Immature natural killer cell (primary cell): ENCODE measurements at regions not wholly inside any gene's neighbourhood (a gene's known extent, or its start where the extent isn't known, plus 50 kb on each side); places are given as distances from the start of the nearest gene placed in this dataset.
"Not testable (repeated sequence)": the region's sequence is repeated elsewhere in the genome, so short reads cannot be mapped to it uniquely, and the experiment has no call there.

ENCODE experiments used
- DNase-seq, 3 donors: peaks; one replicate each; pipeline ENCODE4 v3.0.0; 2022; ENCODE audit warnings: mixed read lengths in 1 of 3
- H3K27ac Mint-ChIP-seq, 6 donors: one replicate each; pipeline ENCODE4 v1.8.0; 2020; ENCODE audit warnings: mixed read lengths in 6 of 6, mild to moderate bottlenecking in 5 of 6, inconsistent platforms in 4 of 6, moderate library complexity in 3 of 6
- H3K27me3 Mint-ChIP-seq, 3 donors: one replicate each; pipeline ENCODE4 v1.8.0; 2020 to 2021; ENCODE audit warnings: low read depth in 3 of 3, mild to moderate bottlenecking in 3 of 3, mixed read lengths in 3 of 3, moderate library complexity in 3 of 3, inconsistent platforms in 1 of 3
- H3K36me3 Mint-ChIP-seq, 3 donors: one replicate each; pipeline ENCODE4 v1.8.0; 2020; ENCODE audit warnings: mixed read lengths in 3 of 3, inconsistent platforms in 2 of 3, mild to moderate bottlenecking in 2 of 3
- H3K4me1 Mint-ChIP-seq, 2 donors: one replicate each; pipeline ENCODE4 v1.8.0; 2020; ENCODE audit warnings: inconsistent platforms in 2 of 2, mild to moderate bottlenecking in 2 of 2, mixed read lengths in 2 of 2, moderate library complexity in 1 of 2
- H3K4me3 Mint-ChIP-seq, 5 donors: one replicate each; pipeline ENCODE4 v1.8.0; 2020; ENCODE audit warnings: mild to moderate bottlenecking in 5 of 5, mixed read lengths in 5 of 5, inconsistent platforms in 3 of 5, moderate library complexity in 3 of 5
- H3K9me3 Mint-ChIP-seq, 6 donors: one replicate each; pipeline ENCODE4 v1.8.0; 2020; ENCODE audit warnings: mild to moderate bottlenecking in 6 of 6, mixed read lengths in 6 of 6, inconsistent platforms in 4 of 6, moderate library complexity in 3 of 6

DNA sequence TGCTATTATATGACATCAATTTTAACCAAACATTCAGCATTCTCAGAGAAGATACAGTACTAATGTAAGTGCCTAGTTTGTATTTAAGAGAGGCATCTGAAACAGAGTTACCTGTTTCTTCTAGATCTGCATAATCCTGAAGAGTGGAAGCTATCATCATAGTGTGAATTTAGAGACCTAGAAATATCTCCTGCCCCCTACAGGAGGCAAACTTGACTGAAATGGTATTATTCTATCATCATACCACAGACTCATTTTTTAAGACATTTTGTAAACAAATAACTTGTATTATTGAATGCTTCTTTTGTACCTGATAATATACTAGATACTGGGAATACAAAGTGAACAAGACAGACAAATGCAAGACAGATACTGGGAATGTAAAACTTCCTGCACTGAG lies 216.8 kb upstream of the RPS23 start:
- no peak overlapping the region for H3K4me3 Mint-ChIP-seq
- H3K27ac Mint-ChIP-seq, result no peak overlapping the region
- H3K27me3 Mint-ChIP-seq, result no peaks in the 10 kb centered on the region
- H3K4me1 Mint-ChIP-seq, result peaks cover 10 to 22% of the 10 kb centered on the region in 2 donors
- H3K36me3 Mint-ChIP-seq, result no peaks in the 10 kb centered on the region
- H3K9me3 Mint-ChIP-seq, result peaks cover 0 to 3% (median 0%) of the 10 kb centered on the region in 6 donors
- no peak for DNase-seq

DNA sequence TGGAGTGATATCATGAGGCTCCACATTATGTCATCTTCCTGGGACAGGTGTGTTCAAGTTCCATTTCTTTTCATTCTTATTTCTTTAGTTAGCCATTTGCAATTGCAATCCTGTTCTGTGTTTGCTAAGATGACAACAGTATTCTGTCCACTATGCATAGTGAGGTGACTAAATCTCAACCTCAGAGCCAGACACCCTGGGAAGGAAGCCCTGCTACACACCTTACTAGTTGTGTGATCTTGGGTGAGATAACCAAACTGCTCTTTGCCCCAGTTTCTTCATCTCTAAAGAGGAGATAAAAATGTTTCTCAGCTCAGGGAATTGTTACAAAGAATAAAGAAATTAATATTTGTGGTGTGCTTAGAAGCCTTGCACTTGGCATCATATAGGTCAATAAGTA lies 215.1 kb upstream of the RPS23 start:
- H3K4me1 Mint-ChIP-seq, result peaks cover 10 to 22% of the 10 kb centered on the region in 2 donors
- no peaks in the 10 kb centered on the region for H3K36me3 Mint-ChIP-seq
- no peak overlapping the region for H3K4me3 Mint-ChIP-seq
- DNase-seq, result no peak
- no peaks in the 10 kb centered on the region for H3K27me3 Mint-ChIP-seq
- H3K9me3 Mint-ChIP-seq, result peaks cover 0 to 3% (median 0%) of the 10 kb centered on the region in 6 donors
- peak overlapping the region in 1 of 6 donors; percentile 4 for H3K27ac Mint-ChIP-seq

DNA sequence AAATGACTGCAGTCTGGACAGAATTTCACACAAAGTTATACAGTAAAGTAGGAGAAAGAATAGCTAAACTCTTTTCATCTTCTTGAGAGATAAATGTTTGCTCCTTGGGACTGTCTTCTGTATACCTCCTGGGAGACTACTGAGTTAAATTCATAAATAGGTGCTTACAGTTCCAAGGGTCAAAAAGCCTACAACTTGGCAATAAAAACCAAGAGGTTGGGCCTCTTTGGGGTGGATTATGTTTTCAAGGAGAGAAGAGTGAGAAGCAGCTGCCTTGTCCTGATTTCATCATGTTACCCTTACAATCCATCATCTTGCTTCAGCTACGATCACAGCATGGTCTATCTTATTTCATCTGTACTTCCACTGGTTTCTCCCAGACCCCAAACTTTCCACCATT lies 213.2 kb upstream of the RPS23 start:
- Mint-ChIP-seq H3K27ac (no peak overlapping the region), H3K36me3 (no peaks in the 10 kb centered on the region), H3K4me3 (no peak overlapping the region), H3K27me3 (no peaks in the 10 kb centered on the region), H3K9me3 (peaks cover 0 to 1% (median 0%) of the 10 kb centered on the region in 6 donors), H3K4me1 (peaks cover 10 to 22% of the 10 kb centered on the region in 2 donors)
- no peak for DNase-seq

DNA sequence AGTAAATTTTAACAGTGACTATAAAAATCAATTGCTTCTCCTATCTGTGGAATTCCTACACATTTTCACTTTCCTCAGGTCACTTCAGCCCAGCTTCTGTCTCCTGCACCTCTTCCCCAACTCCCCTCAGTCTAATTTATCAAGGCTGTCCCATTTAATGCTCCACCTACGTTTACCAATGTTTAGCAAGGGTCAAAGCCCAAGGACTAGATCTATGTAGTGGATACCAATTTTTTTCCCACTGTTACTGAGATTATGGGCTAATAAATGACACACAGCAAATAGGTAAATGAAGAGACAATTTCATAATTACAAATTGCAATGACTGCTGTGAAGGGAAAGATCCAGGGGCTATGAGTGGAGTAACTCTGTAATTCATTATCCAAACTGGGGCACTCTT lies 211.5 kb upstream of the RPS23 start:
- no peak overlapping the region for H3K27ac Mint-ChIP-seq
- peaks cover 0 to 1% (median 0%) of the 10 kb centered on the region in 6 donors for H3K9me3 Mint-ChIP-seq
- no peak overlapping the region for H3K4me3 Mint-ChIP-seq
- no peaks in the 10 kb centered on the region for H3K36me3 Mint-ChIP-seq
- peaks cover 10 to 20% of the 10 kb centered on the region in 2 donors for H3K4me1 Mint-ChIP-seq
- H3K27me3 Mint-ChIP-seq, result peaks cover 0 to 1% (median 0%) of the 10 kb centered on the region in 3 donors
- no peak for DNase-seq

DNA sequence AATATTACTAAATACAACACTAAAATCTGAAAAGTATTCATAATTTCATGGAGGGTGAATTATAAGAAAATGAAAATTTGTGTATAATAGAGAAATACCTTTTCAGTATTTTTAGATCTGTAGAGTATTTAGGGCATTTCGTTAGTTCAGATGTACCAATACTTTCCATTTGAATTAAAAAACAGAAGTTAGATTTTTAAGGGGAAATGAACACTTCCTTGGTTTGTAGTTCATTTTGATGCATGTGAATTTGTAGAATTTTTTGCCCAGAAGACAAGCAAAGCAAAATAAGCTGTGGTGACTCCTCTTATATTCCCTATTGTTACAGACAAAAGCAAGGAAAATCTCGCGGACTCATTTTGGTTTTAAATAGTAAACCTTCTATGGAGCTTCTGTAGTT lies 209.0 kb upstream of the RPS23 start:
- Mint-ChIP-seq H3K36me3 (no peaks in the 10 kb centered on the region), H3K27ac (no peak overlapping the region), H3K4me1 (no peaks in the 10 kb centered on the region), H3K27me3 (peaks cover 0 to 2% (median 0%) of the 10 kb centered on the region in 3 donors), H3K4me3 (no peak overlapping the region), H3K9me3 (peaks cover 0 to 1% (median 0%) of the 10 kb centered on the region in 6 donors)
- DNase-seq, result no peak

DNA sequence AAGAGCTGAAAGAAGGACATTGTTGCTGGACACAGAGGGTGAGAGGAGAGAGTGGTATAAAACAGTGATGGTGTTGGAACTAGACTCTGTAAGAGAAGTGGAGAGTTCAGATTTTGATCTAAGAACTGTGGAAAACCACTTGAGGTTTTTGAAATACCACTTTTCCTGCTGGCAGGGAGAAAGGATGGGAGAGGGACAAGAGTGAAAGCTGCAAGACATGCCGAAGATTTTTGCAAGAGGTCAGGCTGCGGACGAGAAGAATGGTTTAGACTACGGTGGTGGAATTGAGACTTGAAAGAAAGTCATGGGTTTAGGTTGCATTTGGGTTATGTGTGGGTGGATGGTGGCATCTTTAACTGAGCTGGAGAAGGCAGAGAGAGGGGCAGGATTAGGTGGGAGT lies 202.2 kb upstream of the RPS23 start:
- H3K27ac Mint-ChIP-seq, result no peak overlapping the region
- H3K4me1 Mint-ChIP-seq, result peaks cover 0 to 8% of the 10 kb centered on the region in 2 donors
- H3K27me3 Mint-ChIP-seq, result peaks cover 0 to 1% (median 1%) of the 10 kb centered on the region in 3 donors
- H3K36me3 Mint-ChIP-seq, result no peaks in the 10 kb centered on the region
- H3K9me3 Mint-ChIP-seq, result peaks cover 0 to 3% (median 0%) of the 10 kb centered on the region in 6 donors
- H3K4me3 Mint-ChIP-seq, result no peak overlapping the region
- no peak for DNase-seq

DNA sequence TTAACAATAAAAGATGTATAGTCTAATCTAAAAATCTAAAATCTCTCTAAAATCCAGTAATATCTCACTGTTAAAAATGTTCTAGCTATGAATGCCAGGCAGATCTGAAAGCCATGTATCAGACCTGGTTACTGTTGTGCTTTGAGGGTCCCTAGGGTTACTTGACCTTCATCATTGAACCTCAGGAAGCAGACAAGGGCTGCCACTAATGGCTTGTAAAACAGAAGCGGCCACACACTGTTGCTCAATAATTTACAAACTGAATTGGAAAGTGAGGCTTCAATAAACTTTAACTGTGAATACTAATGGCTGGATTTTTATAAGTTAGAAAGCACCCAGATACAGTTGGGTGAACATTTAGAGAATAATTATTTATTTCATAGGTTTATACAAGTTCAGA lies 198.0 kb upstream of the RPS23 start:
- no peak overlapping the region for H3K27ac Mint-ChIP-seq
- H3K4me1 Mint-ChIP-seq, result peaks cover 0 to 8% of the 10 kb centered on the region in 2 donors
- H3K27me3 Mint-ChIP-seq, result peaks cover 0 to 3% (median 0%) of the 10 kb centered on the region in 3 donors
- DNase-seq, result no peak
- H3K4me3 Mint-ChIP-seq, result no peak overlapping the region
- H3K9me3 Mint-ChIP-seq, result peaks cover 0 to 3% (median 0%) of the 10 kb centered on the region in 6 donors
- no peaks in the 10 kb centered on the region for H3K36me3 Mint-ChIP-seq

DNA sequence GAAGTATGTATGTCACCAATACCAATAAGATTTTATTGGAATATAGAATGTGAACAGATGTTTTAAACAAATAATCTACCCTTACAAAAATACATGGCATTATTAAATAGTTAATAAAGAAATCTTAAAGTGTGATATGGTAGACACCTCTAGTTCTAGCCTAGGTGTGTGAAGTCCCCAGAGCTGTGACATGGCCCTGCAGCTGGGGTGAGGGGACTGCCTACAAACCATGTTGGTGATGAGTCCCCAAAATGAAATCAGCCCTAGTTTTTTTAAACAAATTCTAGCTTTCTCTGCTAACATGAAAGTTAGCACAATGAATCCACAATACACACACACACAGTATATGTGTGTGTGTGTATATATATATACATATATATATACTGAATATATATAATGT lies 195.1 kb upstream of the RPS23 start:
- DNase-seq, result no peak
- Mint-ChIP-seq H3K4me1 (peaks cover 0 to 8% of the 10 kb centered on the region in 2 donors), H3K27ac (no peak overlapping the region), H3K27me3 (peaks cover 0 to 3% (median under 1%) of the 10 kb centered on the region in 3 donors), H3K9me3 (peaks cover 0 to 3% (median 0%) of the 10 kb centered on the region in 6 donors), H3K4me3 (no peak overlapping the region), H3K36me3 (no peaks in the 10 kb centered on the region)

DNA sequence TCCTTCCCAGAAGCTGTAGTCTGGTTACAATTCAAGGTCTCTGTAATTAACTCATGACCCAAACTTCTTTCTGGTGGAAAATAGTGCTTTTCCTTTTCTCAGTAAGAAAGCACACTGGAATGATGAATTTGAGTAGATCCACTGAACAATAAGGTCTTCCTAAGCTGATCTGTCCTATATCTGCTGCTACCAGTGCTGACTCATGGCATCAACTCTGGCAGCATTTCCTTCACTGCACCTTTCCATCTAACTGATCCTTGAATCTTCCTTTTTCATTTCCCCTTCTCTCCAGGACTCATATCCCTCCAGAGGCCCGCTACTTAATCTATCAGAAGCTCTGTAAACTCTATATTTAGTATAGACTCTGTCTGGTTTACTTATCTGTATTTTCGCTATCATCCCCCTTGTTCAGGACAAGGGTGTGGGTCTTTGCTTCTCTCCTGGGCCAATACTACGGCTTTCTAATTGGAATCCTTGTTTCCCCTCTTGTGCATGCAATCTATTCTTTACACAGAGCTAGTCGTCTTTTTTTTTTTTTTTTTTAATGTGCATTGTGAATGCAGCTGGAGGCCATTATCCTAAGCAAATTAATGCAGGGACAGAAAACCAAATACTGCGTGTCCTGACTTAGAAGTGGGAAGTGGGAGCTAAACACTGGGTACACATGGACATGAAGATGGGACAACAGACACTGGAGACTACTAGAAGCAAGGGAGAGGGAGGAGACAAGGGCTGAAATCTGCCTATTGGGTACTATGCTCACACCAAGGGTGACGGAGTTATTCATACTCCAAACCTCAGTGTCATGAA lies 192.2 kb upstream of the RPS23 start:
- no peak for DNase-seq
- H3K27ac Mint-ChIP-seq, result no peak overlapping the region
- no peaks in the 10 kb centered on the region for H3K36me3 Mint-ChIP-seq
- no peaks in the 10 kb centered on the region for H3K4me1 Mint-ChIP-seq
- peaks cover 0 to 3% (median 2%) of the 10 kb centered on the region in 3 donors for H3K27me3 Mint-ChIP-seq
- H3K9me3 Mint-ChIP-seq, result no peaks in the 10 kb centered on the region
- no peak overlapping the region for H3K4me3 Mint-ChIP-seq

DNA sequence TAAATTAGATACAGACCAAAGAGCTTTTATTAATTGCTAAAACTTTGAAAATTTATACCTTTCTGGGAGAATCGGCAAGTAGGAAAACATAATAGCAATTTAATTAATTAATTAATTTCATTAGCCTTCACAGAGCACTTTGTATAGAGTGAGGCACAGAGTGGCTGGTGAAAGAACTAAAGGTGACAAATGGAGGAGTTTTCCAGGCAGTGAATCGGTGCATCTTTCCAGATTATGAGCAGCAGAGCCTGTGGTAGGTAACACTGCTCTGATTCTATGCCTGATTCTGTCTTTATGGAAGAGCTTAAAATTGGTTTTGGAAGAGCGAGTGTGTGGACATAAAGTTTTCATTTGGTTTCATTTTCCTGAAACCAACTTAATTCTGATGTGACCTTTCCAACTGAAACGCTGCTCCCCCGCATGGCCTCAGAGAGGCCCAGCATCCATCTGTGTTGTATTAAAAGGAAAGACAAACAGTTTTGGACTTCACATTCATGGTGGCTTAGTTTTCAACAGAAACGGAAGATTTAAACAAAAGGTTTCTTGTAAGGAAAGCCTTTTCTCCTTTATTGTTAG lies 188.9 kb upstream of the RPS23 start:
- H3K27ac Mint-ChIP-seq, result no peak overlapping the region
- no peak overlapping the region for H3K4me3 Mint-ChIP-seq
- DNase-seq, result no peak
- H3K9me3 Mint-ChIP-seq, result no peaks in the 10 kb centered on the region
- no peaks in the 10 kb centered on the region for H3K4me1 Mint-ChIP-seq
- H3K36me3 Mint-ChIP-seq, result no peaks in the 10 kb centered on the region
- peaks cover 0 to 3% (median 2%) of the 10 kb centered on the region in 3 donors for H3K27me3 Mint-ChIP-seq

DNA sequence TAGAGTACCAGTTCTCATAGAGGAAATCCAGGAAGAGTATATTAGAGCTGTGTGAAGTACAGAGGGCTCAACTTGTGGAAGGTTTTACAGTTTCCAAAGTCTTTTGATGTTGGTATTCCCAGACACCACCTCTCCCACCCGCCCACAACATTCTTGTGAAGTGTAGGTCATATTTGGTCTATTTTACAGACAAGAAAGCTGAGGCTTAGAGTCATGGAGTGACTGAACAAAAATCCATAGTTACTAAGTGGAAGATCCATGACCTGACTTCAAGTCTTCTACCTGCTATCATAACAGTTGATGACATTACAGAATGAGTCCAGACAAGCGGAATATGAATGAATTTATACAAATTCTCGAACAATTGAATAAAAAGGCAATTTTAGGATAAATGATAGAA lies 187.1 kb upstream of the RPS23 start:
- Mint-ChIP-seq H3K27me3 (peaks cover 0 to 2% (median 0%) of the 10 kb centered on the region in 3 donors), H3K36me3 (no peaks in the 10 kb centered on the region), H3K4me3 (no peak overlapping the region), H3K9me3 (peaks cover 0 to 5% (median 0%) of the 10 kb centered on the region in 6 donors), H3K4me1 (no peaks in the 10 kb centered on the region), H3K27ac (no peak overlapping the region)
- DNase-seq, result no peak

DNA sequence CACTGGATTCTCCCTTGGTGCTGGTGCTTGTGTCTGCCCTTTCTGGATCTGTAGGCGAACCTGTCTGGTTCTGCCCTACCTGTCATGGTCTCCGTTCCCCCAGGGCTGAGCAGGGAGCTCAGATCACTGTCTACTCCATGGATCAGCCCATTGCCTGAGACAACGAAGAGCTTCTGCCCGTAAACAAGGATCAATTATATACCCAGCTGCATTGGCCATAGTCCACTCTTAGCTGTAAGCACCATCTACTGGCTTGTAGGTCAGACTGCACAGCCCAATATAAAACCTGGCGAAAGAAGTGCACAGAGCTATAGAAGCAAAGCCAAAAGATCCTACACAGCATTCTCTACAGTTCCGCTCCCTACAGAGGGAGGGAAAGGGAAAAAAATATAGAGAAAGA lies 181.5 kb upstream of the RPS23 start:
- DNase-seq, result no peak
- H3K27me3 Mint-ChIP-seq, result peaks cover 0 to 3% (median 1%) of the 10 kb centered on the region in 3 donors
- H3K9me3 Mint-ChIP-seq, result peaks cover 0 to 9% (median 3%) of the 10 kb centered on the region in 6 donors
- H3K4me1 Mint-ChIP-seq, result no peaks in the 10 kb centered on the region
- H3K27ac Mint-ChIP-seq, result no peak overlapping the region
- H3K36me3 Mint-ChIP-seq, result no peaks in the 10 kb centered on the region
- no peak overlapping the region for H3K4me3 Mint-ChIP-seq

DNA sequence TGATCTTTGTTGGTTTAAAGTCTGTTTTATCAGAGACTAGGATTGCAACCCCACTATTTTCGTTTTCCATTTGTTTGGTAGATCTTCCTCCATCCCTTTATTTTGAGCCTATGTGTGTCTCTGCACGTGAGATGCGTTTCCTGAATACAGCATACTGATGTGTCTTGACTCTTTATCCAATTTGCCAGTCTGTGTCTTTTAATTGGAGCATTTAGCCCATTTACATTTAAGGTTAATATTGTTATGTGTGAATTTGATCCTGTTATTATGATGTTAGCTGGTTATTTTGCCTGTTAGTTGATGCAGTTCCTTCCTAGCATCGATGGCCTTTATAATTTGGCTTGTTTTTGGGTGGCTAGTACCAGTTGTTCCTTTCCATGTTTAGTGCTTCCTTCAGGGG lies 177.2 kb upstream of the RPS23 start:
- not testable (repeated sequence) for H3K9me3 Mint-ChIP-seq, H3K4me1 Mint-ChIP-seq, H3K4me3 Mint-ChIP-seq, H3K36me3 Mint-ChIP-seq, DNase-seq, H3K27me3 Mint-ChIP-seq
- H3K27ac Mint-ChIP-seq, result peak overlapping the region in 1 of 6 donors; percentile 32

DNA sequence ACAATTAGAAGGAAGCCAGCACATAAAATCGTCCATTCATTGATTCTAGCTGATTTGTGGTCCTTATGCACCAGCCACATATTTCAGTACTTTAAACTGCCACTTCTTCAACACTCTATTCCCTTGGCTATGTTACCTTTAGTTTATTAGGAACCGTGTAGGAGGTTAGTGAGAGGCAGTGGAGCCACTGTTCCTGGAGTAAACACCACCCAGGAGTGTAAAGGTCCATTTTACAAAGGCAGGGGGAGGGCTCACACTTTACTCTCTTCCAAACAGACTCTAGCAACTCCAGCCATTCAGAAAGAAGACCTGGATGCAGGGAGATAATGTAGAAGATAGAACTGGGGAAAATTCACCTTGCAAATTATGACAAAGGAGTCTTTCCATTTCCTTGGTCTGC lies 170.2 kb upstream of the RPS23 start:
- DNase-seq, result no peak
- Mint-ChIP-seq H3K27me3 (peaks cover 0 to 6% (median 1%) of the 10 kb centered on the region in 3 donors), H3K9me3 (no peaks in the 10 kb centered on the region), H3K4me3 (peak overlapping the region in 1 of 5 donors; percentile 13), H3K27ac (no peak overlapping the region), H3K36me3 (no peaks in the 10 kb centered on the region), H3K4me1 (no peaks in the 10 kb centered on the region)
